Epithelial cell of prostate (primary cell): ENCODE measurements at regions not wholly inside any gene's neighbourhood (a gene's known extent, or its start where the extent isn't known, plus 50 kb on each side); places are given as distances from the start of the nearest gene placed in this dataset.
"Not testable (repeated sequence)": the region's sequence is repeated elsewhere in the genome, so short reads cannot be mapped to it uniquely, and the experiment has no call there.

Source experiments
- DNase-seq: peaks from one replicate; pipeline ENCODE4 v3.0.0-alpha.2; 2011; ENCODE audit warnings: low read depth, low spot score
- H3K27ac ChIP-seq: fragments of 450-650 bp; 2 replicates; pipeline ENCODE4 v1.5.1; 2017; ENCODE audit warnings: mild to moderate bottlenecking

DNA sequence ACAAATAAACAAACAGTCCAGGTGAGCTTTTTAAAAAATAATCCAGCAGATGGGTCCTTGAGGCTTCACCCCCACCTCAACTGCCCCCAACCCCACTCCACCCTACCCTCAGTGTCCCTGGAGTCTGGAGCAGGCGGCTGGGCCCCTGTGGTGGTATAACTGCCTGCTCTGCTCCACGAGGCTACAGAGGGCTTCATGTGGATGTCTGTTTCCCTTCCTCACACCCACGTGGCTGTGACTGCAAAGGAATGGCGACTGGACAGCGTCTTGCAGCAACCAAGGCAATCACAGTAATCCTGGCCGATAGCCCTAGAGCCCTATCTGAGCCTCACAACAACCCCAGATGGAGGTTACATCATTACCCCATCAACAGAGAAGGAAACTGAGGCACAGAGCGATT is 76.5 kb downstream of the SLC2A10 start:
- no peak overlapping the region for H3K27ac ChIP-seq
- no peak for DNase-seq

DNA sequence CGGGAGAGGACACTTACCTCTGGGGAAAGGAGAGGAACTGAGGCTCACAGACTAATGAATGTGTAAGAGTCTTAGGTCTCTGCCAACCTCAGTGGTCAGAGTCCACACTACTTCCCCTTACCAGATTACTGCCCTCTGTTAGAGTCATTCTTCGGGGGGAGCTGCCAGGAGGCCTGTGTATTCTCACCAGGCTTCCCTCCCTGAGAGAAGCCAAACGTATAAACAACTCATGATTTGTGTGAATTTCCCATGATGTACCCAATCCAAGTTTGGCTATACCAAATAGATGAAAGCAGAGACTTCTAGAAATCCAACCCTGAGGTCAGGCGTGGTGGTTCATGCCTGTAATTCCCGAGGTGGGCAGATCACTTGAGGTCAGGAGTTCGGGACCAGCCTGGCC is 77.1 kb downstream of the SLC2A10 start:
- no peak overlapping the region for H3K27ac ChIP-seq
- no peak for DNase-seq

DNA sequence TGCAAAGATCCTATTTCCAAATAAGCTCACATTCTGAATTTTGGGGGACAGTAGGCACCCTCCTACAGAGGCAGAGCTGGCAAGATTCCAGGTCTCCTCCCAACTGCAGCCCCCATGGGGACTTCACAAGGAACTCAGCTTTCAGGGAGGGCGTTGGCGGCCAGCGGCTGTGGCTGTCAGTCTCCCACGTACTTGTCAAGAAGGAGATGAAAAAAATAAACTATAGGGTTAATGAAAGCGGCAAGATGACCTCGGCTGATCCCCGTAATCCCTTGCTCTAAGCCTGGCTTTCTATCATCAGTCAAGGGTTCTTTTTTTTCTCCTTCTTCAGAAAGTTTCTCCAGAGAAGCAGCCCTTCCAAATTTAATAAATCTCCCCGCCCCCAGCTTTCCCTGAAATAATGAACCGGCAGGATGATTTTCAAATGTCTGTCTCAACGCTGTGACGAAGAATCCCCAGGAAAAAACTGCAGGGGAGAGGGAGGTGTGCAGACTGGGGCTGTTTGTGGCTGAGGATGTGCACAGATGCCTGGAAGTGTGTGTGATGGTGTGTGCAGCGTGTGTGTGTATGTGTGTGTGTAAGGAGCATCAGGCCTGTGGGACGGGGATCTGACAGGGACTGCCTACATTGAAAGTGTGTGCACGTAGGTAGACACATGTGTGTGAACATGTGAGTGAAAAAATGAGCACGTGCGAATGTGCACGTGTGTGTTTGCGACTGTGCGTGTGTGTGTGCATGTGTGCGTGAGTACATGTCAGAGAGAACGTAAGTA is 78.7 kb downstream of the SLC2A10 start:
- no peak overlapping the region for H3K27ac ChIP-seq
- DNase-seq = no peak

DNA sequence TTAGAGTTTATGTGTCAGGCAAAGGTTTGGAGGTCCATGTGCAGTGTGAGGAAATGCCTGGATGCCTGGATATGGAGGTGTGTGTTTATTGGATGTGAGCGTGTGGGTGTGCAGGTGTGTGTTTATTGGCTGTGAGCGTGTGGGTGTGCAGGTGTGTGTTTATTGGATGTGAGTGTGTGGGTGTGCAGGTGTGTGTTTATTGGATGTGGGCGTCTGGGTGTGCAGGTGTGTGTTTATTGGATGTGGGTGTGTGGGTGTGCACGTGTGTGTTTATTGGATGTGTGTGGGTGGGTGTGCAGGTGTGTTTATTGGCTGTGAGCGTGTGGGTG is 79.3 kb downstream of the SLC2A10 start:
- not testable (repeated sequence) for DNase-seq

DNA sequence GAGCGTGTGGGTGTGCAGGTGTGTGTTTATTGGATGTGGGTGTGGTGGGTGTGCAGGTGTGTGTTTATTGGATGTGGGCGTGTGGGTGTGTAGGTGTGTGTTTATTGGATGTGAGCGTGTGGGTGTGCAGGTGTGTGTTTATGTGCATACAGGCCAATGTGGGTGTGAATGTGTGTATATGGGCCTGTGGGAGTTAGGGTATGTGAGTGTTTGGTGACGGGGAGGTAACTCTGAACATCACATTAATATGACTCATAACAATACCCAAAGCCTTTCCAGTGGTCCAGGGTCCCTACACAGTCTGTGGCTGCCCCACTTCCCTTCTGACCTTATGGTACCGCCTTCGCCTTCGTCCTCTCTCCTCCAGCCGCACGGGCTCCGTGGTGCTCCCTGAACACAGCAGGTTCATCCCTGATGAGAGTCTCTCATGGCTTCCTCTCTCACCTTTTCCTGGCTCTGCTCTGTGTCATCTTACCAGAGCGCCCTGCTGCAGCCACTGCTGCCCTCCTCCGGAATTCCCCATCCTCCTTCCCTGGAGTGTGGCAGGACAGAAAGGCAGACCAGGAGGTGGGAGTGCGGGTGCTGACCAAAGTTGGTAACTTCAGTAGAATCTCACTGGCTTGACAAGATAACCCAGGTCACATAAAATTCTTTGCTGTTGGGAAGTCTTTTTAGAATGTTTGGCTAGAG is 80.0 kb downstream of the SLC2A10 start:
- no peak for DNase-seq
- no peak overlapping the region for H3K27ac ChIP-seq

More for the DNA sequence above, 79.3 kb downstream of the SLC2A10 start:
- H3K27ac ChIP-seq = not testable (repeated sequence)

GRCh38 chr20:46791722-46792416 is 82.4 kb downstream of the SLC2A10 start:
- no peak overlapping the region for H3K27ac ChIP-seq
- no peak for DNase-seq

DNA sequence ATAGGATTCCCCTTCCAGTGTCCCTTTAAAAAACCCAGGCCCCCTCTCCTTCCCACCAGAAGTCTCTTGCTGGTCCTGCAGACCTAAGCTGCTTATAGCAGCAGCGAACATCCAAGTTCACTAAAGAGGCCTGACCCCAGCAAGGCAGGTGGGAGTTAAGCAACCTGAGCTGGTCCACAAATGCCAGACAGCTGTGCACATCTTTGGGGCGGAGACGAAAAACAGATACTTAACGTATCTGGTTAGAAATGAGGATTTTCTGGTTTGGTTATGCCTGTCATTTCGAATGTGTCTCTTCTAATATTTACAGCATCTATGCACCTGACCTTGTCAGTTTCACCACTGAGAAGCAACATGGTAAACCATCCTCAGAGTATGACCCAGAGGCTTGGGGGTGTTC is 87.8 kb downstream of the SLC2A10 start:
- DNase-seq = no peak
- H3K27ac ChIP-seq = no peak overlapping the region

DNA sequence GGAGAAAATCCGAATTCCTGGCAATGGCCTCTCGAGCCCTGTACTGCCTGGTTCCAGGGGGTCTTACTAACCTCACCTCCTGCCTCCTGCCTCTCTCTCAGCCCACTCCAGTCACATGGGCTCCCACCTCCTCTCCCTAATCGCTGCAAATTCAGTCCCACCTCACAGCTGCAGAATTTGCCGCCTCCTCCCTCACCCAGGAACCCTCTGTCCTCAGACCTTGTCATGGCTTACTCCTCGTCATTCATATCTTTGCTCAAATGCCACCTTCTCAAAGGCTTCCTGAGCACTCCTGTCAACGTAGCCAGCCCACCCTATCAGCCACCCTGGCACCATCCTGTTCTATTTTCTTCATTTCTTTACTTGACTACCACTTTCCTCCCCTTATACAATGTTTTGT is 89.0 kb downstream of the SLC2A10 start:
- no peak overlapping the region for H3K27ac ChIP-seq
- no peak for DNase-seq

- H3K27ac ChIP-seq = no peak overlapping the region
- no peak for DNase-seq
Observed at GRCh38 chr20:46799781-46800408, 90.4 kb downstream of the SLC2A10 start.

- H3K27ac ChIP-seq = no peak overlapping the region
- no peak for DNase-seq
Observed at GRCh38 chr20:46800409-46800804, 91.0 kb downstream of the SLC2A10 start.

GRCh38 chr20:46801003-46801702 is 91.7 kb downstream of the SLC2A10 start:
- peak; percentile 16 for DNase-seq
- no peak overlapping the region for H3K27ac ChIP-seq

GRCh38 chr20:46802722-46803121 is 91.9 kb upstream of the EYA2 start:
- no peak for DNase-seq

GRCh38 chr20:46803123-46804020 is 91.3 kb upstream of the EYA2 start:
- DNase-seq = no peak
- no peak overlapping the region for H3K27ac ChIP-seq

More at GRCh38 chr20:46802722-46803121, 91.9 kb upstream of the EYA2 start:
- H3K27ac ChIP-seq = no peak overlapping the region

DNA sequence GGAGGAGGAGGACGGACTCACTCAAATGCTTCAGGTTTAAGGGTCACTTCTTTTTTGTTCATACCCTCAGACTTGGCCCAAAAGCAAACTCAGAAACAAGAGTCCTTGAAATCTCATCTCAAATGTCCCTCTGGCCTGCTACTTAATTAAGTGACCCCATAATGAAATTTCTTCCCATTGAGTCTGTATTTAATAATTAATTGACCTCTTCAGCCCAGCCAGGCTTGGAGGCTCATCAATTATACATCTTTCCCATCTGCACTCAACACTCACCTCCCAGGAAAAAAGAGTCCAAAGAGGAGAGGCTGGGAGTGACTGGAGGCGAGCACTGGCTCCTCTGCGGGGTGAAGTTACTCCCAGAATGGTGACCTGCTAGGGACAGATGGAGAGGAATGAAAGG is 90.5 kb upstream of the EYA2 start:
- H3K27ac ChIP-seq = no peak overlapping the region
- DNase-seq = no peak

- no peak overlapping the region for H3K27ac ChIP-seq
- DNase-seq = no peak
Observed at GRCh38 chr20:46805836-46806235, 88.8 kb upstream of the EYA2 start.

GRCh38 chr20:46807998-46808397 is 86.6 kb upstream of the EYA2 start:
- H3K27ac ChIP-seq = no peak overlapping the region
- no peak for DNase-seq

DNA sequence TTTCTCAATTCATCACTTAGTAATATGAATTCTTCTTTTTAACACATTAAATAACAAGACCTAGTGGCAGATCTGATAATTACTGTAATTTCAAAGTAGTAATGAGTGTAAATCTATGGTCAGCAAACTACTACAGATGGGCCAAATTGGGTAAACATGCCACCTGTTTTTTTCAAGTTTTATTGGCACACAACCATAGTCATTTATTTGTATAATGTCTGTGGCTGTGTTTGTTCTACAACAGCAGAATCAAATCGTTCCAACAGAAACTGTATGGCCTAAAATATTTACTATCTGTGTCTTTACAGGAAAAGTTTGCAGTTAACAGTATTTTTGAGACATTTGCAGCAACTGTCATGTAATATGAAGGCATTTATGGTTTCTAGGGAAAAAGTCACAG is 86.1 kb upstream of the EYA2 start:
- no peak for DNase-seq
- no peak overlapping the region for H3K27ac ChIP-seq

- H3K27ac ChIP-seq = no peak overlapping the region
- DNase-seq = no peak
Observed at GRCh38 chr20:46809706-46810360, 84.8 kb upstream of the EYA2 start.
